ENCODE measurements at regions not wholly inside any gene's neighbourhood (a gene's known extent, or its start where the extent isn't known, plus 50 kb on each side); places are given as distances from the start of the nearest gene placed in this dataset.

DNA sequence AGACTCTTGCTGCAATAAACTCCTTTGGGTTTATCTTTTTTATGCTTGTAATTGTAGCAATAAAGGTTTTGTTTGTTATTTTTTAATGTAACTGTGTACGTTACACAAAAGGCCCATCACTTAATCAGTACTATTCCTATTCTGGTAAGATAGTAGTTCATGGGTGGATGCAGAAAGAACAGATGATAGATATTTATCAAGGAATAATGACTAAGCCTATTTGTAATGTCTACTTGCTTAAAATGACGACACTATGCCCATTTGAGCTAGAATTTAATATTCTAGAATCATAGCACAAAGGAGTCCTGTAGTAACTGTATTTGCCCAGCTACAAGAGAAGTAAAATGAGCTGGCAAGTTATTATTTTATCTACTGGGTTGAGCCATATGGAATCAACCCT is 235.4 kb upstream of the DYNLRB2 start:
- Histone ChIP-seq H3K9me3 (no peaks in the 10 kb centered on the region), H3K36me3 (no peaks in the 10 kb centered on the region), H3K4me3 (no peak overlapping the region), H3K27ac (no peak overlapping the region), H3K27me3 (no peaks in the 10 kb centered on the region), H3K4me1 (no peaks in the 10 kb centered on the region)
- TF ChIP-seq POLR2A (IDR thresholded peaks at IDR 0.05): no peak
- TF ChIP-seq, protein P1, sequence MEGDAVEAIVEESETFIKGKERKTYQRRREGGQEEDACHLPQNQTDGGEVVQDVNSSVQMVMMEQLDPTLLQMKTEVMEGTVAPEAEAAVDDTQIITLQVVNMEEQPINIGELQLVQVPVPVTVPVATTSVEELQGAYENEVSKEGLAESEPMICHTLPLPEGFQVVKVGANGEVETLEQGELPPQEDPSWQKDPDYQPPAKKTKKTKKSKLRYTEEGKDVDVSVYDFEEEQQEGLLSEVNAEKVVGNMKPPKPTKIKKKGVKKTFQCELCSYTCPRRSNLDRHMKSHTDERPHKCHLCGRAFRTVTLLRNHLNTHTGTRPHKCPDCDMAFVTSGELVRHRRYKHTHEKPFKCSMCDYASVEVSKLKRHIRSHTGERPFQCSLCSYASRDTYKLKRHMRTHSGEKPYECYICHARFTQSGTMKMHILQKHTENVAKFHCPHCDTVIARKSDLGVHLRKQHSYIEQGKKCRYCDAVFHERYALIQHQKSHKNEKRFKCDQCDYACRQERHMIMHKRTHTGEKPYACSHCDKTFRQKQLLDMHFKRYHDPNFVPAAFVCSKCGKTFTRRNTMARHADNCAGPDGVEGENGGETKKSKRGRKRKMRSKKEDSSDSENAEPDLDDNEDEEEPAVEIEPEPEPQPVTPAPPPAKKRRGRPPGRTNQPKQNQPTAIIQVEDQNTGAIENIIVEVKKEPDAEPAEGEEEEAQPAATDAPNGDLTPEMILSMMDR (IDR thresholded peaks at IDR 0.05): no peak
- intact Hi-C loops (cut with DNase I): no loop called here
- DNase-seq: no peak
- ATAC-seq: no peak
- 74% methylated on average over 2 of the region's 2 CpGs for WGBS (ENCODE audit: insufficient coverage, low coverage, low lambda C conversion rate, missing lambda C conversion rate)

DNA sequence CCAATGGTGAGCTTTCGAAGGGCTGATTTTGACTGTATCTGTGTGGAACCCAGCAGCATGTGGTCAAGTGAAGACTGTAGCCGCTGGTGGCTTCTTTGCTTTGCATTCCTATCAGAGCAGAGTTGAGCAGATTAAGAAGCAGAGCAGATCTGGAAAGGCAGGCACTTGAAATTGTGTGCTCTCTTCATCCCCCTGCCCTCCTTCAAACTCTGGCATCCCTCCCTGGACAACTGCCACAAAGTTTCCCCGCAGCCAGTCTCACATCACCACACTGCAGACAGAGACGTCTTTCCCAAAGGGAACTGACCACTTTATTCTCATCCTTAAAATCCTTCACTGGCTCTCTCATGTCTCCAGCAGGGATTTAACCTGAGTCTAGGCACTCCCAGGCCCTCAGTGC is 237.1 kb upstream of the DYNLRB2 start:
- Histone ChIP-seq H3K4me3 (no peak overlapping the region), H3K27ac (no peak overlapping the region), H3K4me1 (no peaks in the 10 kb centered on the region), H3K27me3 (no peaks in the 10 kb centered on the region), H3K9me3 (no peaks in the 10 kb centered on the region), H3K36me3 (no peaks in the 10 kb centered on the region)
- ATAC-seq (no peak), DNase-seq (no peak)
- TF ChIP-seq POLR2A (IDR thresholded peaks at IDR 0.05): no peak
- TF ChIP-seq, protein P1 (IDR thresholded peaks at IDR 0.05): no peak
- intact Hi-C loops (cut with DNase I): no loop called here
- WGBS (ENCODE audit: insufficient coverage, low coverage, low lambda C conversion rate, missing lambda C conversion rate): 50% methylated on average over 2 of the region's 4 CpGs

DNA sequence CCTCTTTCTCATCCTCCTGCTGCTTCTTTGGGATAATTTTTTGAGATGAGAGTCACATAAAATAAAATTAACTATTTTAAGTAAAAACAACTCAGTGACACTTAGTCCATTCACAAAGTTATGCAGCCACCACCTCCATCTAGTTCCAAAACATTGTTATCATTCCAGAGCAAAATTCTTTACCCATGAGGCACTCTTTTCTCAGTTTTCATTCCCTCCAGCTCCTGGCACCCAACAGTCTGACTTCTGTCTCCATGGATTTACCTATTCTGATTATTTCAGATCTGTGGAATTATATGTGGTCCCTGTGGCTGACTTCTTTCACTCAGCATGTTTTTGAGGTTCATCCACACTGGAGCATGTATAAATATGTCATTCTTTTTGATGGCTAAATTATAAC is 239.9 kb upstream of the DYNLRB2 start:
- intact Hi-C loops (cut with DNase I): no loop called here

DNA sequence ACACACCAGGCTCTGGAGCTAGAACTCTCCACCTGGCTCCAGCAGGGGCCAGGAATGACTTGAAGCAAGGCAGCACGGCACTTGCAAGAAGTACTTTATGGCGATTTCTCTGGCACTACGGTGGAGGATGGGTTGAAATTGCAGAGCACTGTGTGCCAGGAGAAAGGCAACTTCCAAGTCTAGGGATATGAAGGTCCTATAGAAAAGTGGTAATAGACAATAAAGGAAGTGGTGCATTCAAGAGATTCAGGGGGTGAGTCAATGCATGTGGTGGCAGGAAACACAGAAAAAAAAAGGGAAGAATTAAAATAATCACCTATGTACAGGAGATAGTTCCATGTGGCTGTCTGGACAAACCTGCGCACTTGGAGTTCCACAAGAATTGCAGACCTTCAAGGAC is 240.3 kb upstream of the DYNLRB2 start:
- TF ChIP-seq POLR2A (IDR thresholded peaks at IDR 0.05): no peak
- TF ChIP-seq, protein P1 (IDR thresholded peaks at IDR 0.05): no peak
- Histone ChIP-seq H3K27ac (no peak overlapping the region), H3K4me3 (no peak overlapping the region), H3K27me3 (no peaks in the 10 kb centered on the region), H3K4me1 (no peaks in the 10 kb centered on the region), H3K9me3 (no peaks in the 10 kb centered on the region), H3K36me3 (no peaks in the 10 kb centered on the region)
- WGBS (ENCODE audit: insufficient coverage, low coverage, low lambda C conversion rate, missing lambda C conversion rate): 87% methylated on average over 4 of the region's 4 CpGs
- intact Hi-C loops (cut with DNase I): no loop called here
- no peak for DNase-seq
- ATAC-seq: no peak

More for the DNA sequence above, 239.9 kb upstream of the DYNLRB2 start:
- Histone ChIP-seq H3K9me3 (no peaks in the 10 kb centered on the region), H3K4me3 (no peak overlapping the region), H3K36me3 (no peaks in the 10 kb centered on the region), H3K27me3 (no peaks in the 10 kb centered on the region), H3K4me1 (no peaks in the 10 kb centered on the region), H3K27ac (no peak overlapping the region)
- TF ChIP-seq, protein P1 (IDR thresholded peaks at IDR 0.05): no peak
- ATAC-seq: no peak
- DNase-seq: no peak

DNA sequence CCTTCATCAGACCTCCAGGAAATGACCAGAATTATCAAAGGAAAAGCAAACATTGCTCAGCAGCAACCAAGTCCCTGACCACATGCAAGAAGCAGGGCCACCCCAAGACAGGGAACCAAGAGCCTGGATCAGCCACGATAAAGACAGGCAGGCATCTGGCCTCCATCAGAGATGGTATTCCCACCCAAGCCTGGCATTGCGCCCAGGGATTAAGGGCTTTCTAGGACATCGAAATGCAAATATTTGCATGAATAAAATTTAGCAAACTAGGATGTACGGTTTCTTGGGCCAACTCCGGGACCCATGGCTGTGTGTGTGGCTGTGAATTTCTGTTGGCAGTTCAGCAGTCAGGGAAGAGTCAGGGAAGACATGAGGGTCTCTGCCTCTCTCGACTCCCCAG is 241.4 kb upstream of the DYNLRB2 start:
- Histone ChIP-seq H3K4me3 (no peak overlapping the region), H3K36me3 (no peaks in the 10 kb centered on the region), H3K4me1 (no peaks in the 10 kb centered on the region), H3K27ac (no peak overlapping the region), H3K9me3 (no peaks in the 10 kb centered on the region), H3K27me3 (no peaks in the 10 kb centered on the region)
- TF ChIP-seq POLR2A (IDR thresholded peaks at IDR 0.05): no peak
- TF ChIP-seq, protein P1 (IDR thresholded peaks at IDR 0.05): no peak
- DNase-seq (peak in 1 of 3 donors; percentile 25), ATAC-seq (no peak)
- intact Hi-C loops (cut with DNase I): no loop called here
- 50% methylated on average over 6 of the region's 6 CpGs for WGBS (ENCODE audit: insufficient coverage, low coverage, low lambda C conversion rate, missing lambda C conversion rate)

Data from right lobe of liver (tissue), 6 donors.